ENCODE measurements at regions not wholly inside any gene's neighbourhood (a gene's known extent, or its start where the extent isn't known, plus 50 kb on each side); places are given as distances from the start of the nearest gene placed in this dataset.
"Not testable (repeated sequence)": the region's sequence is repeated elsewhere in the genome, so short reads cannot be mapped to it uniquely, and the experiment has no call there.

DNA sequence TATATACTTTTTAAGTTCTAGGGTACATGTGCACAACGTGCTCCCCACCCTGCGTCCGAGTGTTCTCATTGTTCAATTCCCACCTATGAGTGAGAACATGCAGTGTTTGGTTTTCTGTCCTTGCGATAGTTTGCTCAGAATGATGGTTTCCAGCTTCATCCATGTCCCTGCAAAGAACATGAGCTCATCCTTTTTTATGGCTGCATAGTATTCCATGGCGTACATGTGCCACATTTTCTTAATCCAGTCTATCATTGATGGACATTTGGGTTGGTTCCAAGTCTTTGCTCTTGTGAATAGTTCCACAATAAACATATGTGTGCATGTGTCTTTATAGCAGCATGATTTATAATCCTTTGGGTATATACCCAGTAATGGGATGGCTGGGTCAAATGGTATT, 148.1 kb upstream of the CHST15 start:
- not testable (repeated sequence) for DNase-seq

DNA sequence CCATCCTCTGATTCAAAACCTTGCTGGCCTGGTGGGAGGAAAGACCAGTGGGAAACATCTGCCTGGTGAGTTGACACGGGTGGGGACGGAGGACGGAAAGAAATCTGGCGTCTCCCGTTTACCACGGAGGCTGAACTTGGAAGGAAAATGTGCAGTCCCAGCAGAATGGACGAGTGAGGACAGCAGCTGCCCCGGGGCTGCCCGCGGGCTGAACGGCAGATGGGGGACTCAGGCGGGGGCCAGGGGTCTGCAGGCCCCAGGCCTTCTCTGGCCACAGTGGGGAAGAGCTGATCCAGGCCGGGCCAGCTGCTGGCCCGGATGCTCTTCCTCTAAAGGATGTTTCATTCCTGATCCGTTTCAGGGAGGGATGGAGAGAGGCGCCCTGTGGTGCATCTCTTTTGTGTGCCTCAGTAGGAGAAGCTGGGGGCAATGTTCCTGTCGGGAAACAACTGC, 147.5 kb upstream of the CHST15 start:
- DNase-seq, result no peak

DNA sequence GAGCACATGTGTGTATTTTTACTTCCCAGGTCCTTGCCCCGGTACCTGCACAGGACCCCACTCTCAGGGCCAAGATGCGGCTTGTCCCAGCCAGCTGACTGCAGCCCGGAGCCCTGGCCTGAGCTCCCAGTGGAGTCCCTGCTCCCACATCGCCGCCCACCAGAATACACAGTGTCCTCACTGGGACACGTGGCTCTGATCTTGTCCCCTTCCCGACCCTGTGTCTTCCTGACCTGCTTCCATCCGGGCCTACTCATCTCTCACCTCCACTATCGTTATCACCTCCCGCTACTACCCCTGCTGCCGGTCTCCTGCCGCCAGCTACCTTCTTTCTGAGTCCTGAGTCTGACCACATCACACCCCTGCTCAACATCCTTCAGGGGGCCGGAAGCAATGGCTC, 146.3 kb upstream of the CHST15 start:
- no peak for DNase-seq

DNA sequence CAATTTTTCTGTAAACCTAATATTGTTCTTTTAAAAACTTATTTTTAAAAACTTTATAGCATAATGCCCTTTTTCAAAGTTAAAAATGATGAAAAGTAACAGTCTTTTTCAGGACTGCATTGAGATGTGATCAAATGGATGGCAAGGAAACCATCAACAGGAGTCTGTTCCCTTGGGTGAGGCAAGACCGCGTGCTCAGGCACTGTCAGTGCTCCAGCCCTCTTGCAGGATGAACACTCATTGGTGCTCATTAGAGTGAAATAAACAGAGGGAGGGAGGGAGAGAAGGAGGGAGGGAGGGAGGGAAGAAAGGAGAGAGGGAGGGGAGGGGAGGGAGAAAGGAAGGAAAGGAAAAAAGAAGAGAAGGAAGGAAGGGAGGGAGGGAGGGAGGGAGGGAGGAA, 145.7 kb upstream of the CHST15 start:
- DNase-seq, result no peak

DNA sequence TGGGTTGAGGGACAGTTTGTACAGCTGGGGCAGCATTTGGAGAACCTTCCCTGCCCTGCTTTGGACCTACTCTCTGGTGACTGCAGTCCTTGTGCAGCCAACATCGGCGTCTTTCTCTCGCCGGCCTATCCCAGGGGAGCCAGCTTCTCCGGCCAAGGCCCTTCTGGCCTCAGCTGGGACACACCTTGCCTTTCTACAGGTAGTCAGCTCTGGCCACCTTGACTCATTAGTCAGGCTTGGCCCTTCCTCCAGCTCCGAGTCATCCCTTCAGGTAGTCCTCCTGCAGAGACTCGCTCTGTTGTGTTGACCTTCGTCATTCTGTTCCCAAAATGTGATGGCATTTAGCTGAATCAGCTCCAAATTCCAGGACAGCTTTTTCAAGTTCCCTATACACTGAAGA, 145.0 kb upstream of the CHST15 start:
- DNase-seq, result no peak

DNA sequence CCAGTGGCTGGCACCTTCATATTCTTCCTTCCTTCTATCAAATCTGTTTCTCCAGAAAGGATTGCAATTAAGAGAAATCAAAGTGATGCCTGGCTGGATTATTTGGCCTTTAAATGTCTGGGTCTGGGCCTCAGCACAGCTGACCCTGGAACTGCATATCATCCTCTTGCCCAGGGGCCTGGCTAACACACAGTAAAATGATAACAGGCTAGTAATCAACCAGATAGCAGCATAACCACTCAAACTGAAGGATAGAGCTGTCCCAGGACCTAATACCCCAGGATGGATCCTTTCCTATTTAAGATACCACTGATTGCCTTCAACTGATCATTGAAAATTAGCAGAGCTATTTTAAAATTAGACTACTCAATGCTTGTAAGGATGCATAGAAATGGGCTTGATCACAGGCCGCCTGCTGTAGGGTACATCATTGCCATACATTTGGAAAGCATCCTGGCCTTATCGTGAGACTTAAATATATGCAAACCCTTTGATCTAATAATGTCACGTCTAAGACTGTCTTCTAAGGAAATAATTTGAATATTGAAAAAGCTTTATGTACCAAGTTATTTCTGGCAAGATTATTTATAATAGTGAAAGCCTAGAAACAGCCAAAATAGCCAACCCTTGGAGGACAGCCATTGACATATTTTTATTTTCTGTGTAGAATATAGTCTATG, 144.0 kb upstream of the CHST15 start:
- DNase-seq, result no peak

DNA sequence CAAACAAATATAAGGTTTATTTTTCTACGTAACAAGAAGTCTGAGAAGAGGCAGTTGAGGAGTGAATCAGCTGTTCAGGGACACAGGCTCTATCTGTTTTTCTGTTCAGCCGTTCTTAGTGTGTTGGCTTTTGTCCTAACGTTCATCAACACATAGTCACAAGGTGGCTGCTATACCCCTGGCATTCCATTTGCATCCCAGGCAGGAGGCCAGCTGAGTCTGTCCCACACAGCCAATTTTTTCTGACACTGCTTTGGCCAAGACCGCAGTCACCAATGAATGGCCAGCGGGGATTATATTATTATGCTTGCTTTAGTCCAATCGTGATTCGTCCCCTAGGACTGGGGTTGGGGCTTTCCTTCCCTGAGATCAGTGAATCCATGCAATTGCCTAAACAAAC, 143.4 kb upstream of the CHST15 start:
- no peak for DNase-seq

DNA sequence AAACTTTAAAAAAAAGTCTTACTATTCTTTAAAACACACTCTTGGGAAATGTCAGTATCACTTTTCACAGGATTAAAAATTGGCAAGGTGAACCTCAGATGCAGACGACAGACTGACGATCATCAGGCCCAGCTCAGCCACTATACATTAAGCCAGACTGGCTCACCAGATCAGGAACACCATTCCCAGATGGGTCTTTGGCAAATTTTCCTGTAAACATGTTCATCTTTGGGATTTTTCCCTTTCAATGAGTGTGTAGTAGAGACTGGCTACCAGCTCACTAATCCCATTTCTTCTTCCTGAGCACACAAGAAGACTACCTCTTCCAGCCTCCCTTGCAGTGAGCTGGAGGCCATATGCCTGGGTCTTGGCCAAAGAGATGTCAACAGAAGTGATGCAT, 142.7 kb upstream of the CHST15 start:
- DNase-seq, result no peak

DNA sequence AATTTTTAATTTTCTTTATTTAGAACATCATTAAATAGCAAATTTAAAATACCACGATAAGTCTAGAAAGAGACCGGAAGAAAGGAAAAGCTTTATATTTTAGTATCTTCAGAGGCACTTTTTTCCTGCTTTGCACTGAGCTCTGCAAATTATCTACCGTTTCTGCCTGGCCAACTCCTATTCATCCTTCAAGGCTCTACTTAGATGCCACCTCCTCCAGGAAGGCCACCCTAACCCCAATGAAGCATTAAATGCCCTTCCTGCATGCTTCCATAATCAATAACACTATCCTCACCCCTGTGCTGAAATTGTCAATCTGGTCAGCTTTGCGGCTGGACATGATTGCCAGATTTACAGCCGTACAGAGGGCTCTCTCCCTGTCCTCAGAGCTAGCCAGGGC, 141.8 kb upstream of the CHST15 start:
- DNase-seq, result no peak

DNA sequence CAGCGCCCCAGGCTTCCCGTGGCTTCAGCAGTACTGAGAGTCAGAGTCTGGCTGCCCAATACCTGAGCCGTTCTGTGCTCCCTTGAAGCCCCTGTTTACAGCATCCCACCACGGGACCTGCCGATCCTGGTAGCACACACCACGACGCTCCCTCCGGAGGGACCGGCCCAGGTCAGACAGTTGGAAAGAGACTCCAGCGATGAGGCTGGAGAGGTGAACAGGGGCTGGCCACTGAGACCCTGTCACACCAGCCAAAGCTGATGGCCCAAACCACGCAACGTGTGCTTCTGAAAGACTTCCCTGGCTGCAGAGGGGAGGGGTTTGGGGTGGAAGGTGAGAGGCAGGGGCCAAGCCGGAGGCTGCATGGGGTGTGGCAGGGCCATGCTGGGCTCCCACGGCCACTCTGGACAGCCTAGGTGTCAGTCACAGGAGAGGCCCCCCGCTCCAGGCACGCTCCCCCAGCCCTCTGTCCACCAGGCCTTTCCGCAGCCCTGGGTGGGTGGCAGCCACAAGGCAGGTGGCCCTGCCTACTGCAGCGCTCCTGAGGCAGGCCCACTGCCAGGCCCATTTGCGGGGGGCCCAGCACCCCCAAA, 140.2 kb upstream of the CHST15 start:
- DNase-seq, result no peak

DNA sequence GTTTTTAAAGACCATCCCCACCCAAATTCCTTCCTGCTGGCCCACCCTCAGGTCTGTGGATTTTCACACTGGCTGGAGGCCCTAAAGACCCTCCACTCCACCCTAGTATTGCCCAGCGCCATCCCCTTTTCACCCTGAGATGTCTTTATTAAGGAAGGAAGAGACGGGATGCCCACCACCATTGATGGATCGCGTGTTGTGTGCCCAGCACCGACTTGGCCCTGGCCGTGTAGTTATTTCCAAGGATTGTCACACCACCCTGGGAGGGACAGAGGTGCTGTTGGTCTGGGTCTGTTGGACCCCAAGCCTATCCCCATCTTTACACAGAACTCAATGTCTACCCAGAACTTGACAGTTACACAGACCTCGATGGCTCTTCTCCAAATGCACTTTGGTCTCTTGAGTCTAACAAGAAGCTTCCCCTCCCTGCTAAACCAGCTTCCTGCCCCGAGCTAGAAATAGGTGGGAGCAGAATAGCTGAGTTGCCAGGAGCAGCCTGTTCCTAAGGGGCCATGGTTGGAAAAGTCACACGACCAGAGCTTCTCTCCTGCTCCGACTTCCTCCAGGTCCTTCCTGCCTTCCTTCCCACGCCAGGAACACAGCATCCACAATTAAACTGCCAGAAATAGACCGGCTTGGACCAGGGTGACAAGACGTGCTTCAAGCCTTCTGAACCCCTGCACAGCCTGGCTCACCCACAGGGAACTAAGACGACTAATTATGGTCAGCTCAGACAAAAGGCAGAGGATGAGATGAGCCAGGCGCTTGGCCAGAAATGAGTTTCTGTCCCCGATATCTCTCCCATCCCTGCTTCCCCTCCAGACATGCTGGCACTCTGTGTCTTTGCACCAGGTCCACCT, 139.5 kb upstream of the CHST15 start:
- DNase-seq, result no peak

DNA sequence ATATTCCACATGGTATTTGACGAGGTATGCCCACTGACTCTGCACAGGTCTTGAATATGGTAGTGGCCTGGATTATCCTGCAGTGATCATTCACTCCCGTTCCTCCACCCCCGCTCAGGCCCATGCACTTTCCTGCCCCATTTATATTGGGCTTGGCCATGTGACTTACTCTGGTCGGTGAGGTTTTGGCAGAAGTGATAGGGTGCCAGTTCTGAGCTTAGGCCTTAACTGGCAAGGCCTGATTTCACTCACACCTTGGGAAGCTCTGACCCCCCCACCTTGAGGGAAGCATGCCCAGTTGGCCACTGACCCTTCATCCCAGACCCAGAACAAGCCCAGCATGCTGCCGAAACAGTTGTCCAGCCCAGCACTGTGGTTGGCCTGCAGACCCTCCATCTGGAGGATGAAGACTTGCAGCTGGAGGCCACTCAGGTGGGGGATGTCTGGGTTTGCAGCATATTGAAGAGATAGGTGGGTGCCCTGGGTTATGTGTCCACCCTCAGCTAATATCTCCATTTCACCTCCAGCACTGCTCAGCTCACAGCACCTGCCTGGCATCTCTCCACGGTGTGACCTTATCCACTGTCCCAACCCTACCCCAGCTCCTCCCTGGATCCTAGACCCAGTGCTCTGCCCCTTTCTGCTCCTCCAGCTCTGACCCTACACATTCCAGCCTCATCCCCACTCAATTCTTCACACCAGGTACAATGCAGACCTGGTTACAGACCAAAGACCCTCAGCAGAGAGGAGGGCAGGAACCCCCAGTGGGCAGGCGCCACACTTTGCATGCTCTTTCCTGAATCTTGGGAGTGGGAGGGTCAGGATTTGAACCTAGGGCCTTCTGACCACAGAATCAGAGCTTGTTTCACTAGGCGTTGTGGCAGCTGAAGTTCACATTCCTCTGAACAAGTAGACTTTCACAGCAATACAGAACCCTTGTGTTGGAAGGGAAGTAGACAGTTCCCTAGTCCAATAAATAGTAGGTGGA, 138.1 kb upstream of the CHST15 start:
- no peak for DNase-seq

DNA sequence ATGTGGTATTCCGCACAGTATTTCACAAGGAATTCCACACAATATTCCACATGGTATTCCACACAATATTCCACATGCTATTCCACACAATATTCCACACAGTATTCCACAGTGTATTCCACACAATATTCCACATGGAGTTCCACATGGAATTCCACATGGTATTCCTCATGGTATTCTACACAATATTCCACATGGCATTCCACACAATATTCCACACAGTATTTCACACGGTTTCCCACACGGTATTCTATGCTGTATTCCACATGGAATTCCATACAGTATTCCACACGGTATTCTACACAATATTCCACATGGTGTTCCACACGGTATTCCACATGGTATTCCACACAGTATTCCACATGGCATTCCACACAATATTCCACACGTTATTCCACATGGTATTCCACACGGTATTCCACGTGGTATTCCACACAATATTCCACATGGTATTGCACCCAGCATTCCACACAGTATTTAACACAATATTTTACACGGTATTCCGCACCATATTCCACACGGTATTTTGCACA, 137.3 kb upstream of the CHST15 start:
- DNase-seq, result no peak

DNA sequence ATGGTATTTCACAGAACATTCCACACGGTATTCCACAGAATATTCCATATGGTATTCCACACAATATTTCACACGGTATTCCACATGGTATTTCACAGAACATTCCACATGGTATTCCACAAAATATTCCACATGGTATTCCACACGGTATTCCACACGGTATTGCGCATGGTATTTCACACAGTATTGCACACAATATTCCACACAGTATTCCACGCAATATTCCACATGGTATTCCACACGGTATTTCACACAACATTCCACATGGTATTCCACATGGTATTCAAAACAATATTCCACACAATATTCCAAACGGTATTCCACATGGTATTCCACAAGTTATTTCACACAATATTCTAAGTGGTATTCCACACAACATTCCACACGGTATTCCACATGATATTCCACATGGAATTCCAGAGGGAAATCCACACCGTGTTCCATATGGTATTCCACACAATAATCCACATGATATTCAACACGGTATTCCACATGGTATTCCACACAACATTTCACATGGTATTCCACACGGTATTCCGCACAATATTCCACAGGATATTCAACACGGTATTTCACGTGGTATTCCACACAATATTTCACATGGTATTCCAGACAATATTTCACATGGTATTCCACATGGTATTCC, 136.7 kb upstream of the CHST15 start:
- DNase-seq, result no peak

DNA sequence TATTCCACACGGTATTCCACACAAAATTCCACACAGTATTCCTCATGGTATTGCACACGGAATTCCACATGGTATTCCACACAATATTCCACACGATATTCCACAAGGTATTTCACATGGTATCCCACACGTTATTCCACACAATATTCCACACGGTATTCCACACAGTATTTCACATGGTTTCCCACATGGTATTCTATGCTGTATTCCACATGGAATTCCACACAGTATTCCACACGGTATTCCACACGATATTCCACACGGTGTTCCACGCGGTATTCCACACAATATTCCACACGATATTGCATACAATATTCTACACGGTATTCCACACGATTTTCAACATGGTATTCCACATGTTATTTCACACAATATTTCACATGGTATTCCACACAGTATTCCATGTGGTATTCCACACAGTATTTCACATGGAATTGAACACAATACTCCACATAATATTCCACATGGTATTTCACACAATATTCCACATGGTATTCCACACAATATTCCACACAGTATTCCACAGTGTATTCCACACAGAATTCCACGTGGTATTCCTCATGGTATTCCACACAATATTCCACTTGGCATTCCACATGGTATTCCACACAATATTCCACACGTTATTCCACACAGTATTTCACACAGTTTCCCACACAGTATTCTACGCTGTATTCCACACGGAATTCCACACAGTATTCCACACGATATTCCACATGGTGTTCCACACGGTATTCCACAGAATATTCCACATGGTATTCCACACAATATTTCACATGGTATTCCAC, 136.0 kb upstream of the CHST15 start:
- DNase-seq, result no peak

DNA sequence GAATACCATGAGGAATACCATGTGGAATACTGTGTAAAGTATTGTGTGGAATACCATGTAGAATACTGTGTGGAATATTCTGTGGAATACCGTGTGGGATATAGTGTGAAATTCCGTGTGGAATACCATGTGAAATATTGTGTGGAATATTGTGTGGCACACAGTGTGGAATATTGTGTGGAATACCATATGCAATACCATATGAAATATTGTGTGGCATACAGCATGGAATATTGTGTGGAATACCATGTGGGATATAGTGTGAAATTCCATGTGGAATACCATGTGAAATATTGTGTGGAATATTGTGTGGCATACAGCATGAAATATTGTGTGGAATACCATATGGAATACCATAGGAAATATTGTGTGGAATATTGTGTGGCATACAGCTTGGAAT, 135.1 kb upstream of the CHST15 start:
- DNase-seq, result no peak

DNA sequence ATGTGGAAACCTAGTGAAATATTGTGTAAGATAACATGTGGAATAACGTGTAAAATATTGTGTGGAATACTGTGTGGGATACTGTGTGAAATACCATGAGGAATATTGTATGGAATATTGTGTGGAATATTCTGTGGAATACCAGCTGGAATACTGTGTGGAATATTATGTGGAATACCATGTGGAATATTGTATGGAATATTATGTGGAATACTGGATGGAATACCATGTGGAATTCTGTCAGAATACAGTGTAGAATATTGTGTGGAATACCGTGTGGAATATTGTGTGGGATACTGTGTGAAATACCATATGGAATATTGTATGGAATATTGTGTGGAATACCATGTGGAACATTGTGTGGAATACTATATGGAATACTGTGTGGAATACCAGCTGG, 134.6 kb upstream of the CHST15 start:
- DNase-seq, result no peak

DNA sequence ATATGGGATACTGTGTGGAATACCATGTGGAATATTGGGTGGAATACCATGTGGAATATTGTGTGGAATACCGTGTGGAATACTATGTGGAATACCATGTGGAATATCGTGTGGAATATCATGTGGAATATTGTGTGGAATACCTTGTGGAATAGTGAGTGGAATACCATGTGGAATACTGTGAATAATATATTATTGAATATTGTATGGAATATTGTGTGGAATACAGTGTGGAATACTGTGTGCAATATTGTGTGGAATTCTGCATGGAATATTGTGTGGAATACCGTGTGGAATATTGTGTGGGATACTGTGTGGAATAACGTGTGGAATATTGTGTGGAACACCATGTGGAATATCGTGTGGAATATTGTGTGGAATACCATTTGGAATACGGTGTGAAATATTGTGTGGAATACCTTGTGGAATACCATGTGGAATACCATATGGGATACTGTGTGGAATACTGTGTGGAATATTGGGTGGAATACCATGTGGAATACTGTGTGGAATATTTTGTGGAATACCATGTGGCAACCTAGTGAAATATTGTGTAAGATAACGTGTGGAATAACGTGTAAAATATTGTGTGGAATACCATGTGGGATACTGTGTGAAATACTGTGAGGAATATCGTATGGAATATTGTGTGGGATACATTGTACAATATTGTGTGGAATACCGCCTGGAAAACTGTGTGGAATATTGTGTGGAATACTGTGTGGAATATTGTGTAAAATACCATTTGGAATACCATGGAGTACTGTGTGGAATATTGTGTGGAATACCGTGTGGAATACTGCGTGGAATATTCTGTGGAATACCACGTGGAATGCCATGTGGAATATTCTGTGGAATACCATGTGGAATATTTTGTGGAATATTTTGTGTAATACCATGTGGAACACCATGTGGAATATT, 133.9 kb upstream of the CHST15 start:
- no peak for DNase-seq

DNA sequence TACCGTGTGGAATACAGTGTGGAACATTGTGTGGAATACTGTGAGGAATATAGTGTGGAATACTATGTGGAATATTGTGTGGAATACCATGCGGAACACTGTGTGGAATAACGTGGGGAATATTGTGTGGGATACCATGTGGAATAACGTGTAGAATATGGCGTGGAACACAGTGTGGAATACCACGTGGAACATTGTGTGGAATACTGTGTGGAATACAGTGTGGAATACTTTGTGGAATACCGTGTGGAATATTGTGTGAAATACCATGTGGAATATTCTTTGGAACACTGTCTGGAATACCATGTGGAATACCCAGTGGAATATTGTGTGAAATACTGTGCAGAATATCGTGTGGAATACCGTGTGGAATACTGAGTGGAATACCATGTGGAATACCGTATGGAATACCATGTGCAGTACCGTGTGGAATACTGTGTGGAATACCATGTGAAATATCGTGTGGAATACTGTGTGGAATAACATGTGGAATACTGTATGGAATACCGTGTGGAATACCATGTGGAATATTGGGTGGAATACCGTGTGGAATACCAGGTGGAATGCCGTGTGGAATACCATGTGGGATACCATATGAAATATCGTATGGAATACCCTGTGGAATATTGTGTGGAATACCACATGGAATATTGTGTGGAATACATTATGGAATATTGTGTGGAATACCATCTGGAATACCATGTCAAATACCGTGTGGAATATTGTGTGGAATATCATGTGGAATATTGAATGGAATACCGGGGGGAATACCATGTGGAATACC, 133.1 kb upstream of the CHST15 start:
- no peak for DNase-seq

All from stimulated activated CD4-positive, alpha-beta T cell treated with anti-CD3 and anti-CD28 coated beads, Interleukin-4, amount 100 ng/mL, for 4 hours (primary cell).